ENCODE measurements at regions not wholly inside any gene's neighbourhood (a gene's known extent, or its start where the extent isn't known, plus 50 kb on each side); places are given as distances from the start of the nearest gene placed in this dataset.

GRCh38 chr14:98822917-98823316 is 449.1 kb downstream of the BCL11B start:
- intact Hi-C loops (cut with DNase I; ENCODE audit: low total_unique reads), result no loop called here
- no peak for TF ChIP-seq CTCF (IDR thresholded peaks at IDR 0.05)
- H3K36me3 ChIP-seq, result no peaks in the 10 kb centered on the region
- no peak overlapping the region for H3K4me3 ChIP-seq
- no peak overlapping the region for H3K27ac ChIP-seq
- H3K9me3 ChIP-seq, result no peaks in the 10 kb centered on the region
- peaks cover 0 to 7% (median 0%) of the 10 kb centered on the region in 4 donors for H3K4me1 ChIP-seq
- H3K27me3 ChIP-seq, result peaks cover 0 to 3% of the 10 kb centered on the region in 2 donors
- DNase-seq, result no peak

GRCh38 chr14:98826618-98827017 is 445.4 kb downstream of the BCL11B start:
- Histone ChIP-seq H3K4me3 (no peak overlapping the region), H3K27me3 (peaks cover 0 to 7% of the 10 kb centered on the region in 2 donors), H3K36me3 (no peaks in the 10 kb centered on the region), H3K27ac (no peak overlapping the region), H3K4me1 (no peaks in the 10 kb centered on the region), H3K9me3 (no peaks in the 10 kb centered on the region)
- no peak for DNase-seq
- intact Hi-C loops (cut with DNase I; ENCODE audit: low total_unique reads), result no loop called here
- TF ChIP-seq CTCF (IDR thresholded peaks at IDR 0.05), result no peak

GRCh38 chr14:98834119-98834518 is 437.9 kb downstream of the BCL11B start:
- H3K4me3 ChIP-seq, result no peak overlapping the region
- no peaks in the 10 kb centered on the region for H3K9me3 ChIP-seq
- H3K36me3 ChIP-seq, result no peaks in the 10 kb centered on the region
- intact Hi-C loops (cut with DNase I; ENCODE audit: low total_unique reads), result no loop called here
- H3K4me1 ChIP-seq, result no peaks in the 10 kb centered on the region
- H3K27me3 ChIP-seq, result peaks cover 0 to 12% of the 10 kb centered on the region in 2 donors
- no peak for DNase-seq
- H3K27ac ChIP-seq, result no peak overlapping the region
- TF ChIP-seq CTCF (IDR thresholded peaks at IDR 0.05), result no peak

GRCh38 chr14:98835051-98835824 is 436.8 kb downstream of the BCL11B start:
- DNase-seq, result no peak
- Histone ChIP-seq H3K4me1 (no peaks in the 10 kb centered on the region), H3K9me3 (no peaks in the 10 kb centered on the region), H3K36me3 (no peaks in the 10 kb centered on the region), H3K4me3 (no peak overlapping the region), H3K27ac (no peak overlapping the region), H3K27me3 (peaks cover 0 to 8% of the 10 kb centered on the region in 2 donors)
- TF ChIP-seq CTCF (IDR thresholded peaks at IDR 0.05), result no peak
- intact Hi-C loops (cut with DNase I; ENCODE audit: low total_unique reads), result no loop called here

- intact Hi-C loops (cut with DNase I; ENCODE audit: low total_unique reads), result no loop called here
- H3K27ac ChIP-seq, result no peak overlapping the region
- no peak for DNase-seq
Measured at GRCh38 chr14:98835825-98836100, 436.2 kb downstream of the BCL11B start.

More at GRCh38 chr14:98835825-98836100, 436.2 kb downstream of the BCL11B start:
- Histone ChIP-seq H3K27me3 (peaks cover 0 to 8% of the 10 kb centered on the region in 2 donors), H3K9me3 (no peaks in the 10 kb centered on the region), H3K4me1 (no peaks in the 10 kb centered on the region), H3K4me3 (no peak overlapping the region), H3K36me3 (no peaks in the 10 kb centered on the region)
- TF ChIP-seq CTCF (IDR thresholded peaks at IDR 0.05), result no peak
